IMR-90 (cell line): ENCODE measurements at regions not wholly inside any gene's neighbourhood (a gene's known extent, or its start where the extent isn't known, plus 50 kb on each side); places are given as distances from the start of the nearest gene placed in this dataset.
A peak's percentile ranks its signal among the peaks of the same experiment; 100 is the strongest.

Experiments
- ATAC-seq: fragments of 200-7000 bp; cut with Tn5 transposase; 2 replicates; pipeline ENCODE4 v1.9.1; 2020; ENCODE audit warnings: low read depth, mild to moderate bottlenecking, moderate library complexity
- BruUV-seq: library from RNA; stranded (reverse); fragments of 400-500 nt; replicated peaks from 2 replicates; lab custom pipeline; 2021; lab: Mats Ljungman, UMichigan
- CTCF ChIA-PET: fragments of 300-600 bp; formaldehyde crosslinking; extraction: SDS; loops from one replicate; lab custom pipeline; 2021; ENCODE audit warnings: antibody characterized with exemption; lab: Yijun Ruan, JAX
- POLR2A ChIA-PET: fragments of 300-600 bp; sonication (Branson Sonifier 250); formaldehyde crosslinking; loops from one replicate; lab custom pipeline; 2022; ENCODE audit warnings: antibody characterized with exemption; ENCODE audit not compliant: unreplicated experiment; lab: Charles Lee
- DNase-seq: peaks from one replicate; pipeline ENCODE4 v3.0.0; 2013
- H2AFZ ChIP-seq: replicated peaks from 2 replicates; pipeline ENCODE3; 2013; ENCODE audit warnings: low read length, mild to moderate bottlenecking; ENCODE audit not compliant: poor library complexity
- H2AK5ac ChIP-seq: 2 replicates; pipeline ENCODE4 v1.6.1; 2013; ENCODE audit warnings: low read depth, low read length, inconsistent platforms
- H2AK9ac ChIP-seq: replicated peaks from 2 replicates; pipeline ENCODE3; 2013; ENCODE audit warnings: mild to moderate bottlenecking, low read depth, low read length, moderate library complexity; ENCODE audit not compliant: poor library complexity
- H2BK120ac ChIP-seq: 2 replicates; pipeline ENCODE4 v1.6.1; 2013; ENCODE audit warnings: low read depth, low read length, inconsistent platforms
- H2BK15ac ChIP-seq: 3 replicates; pipeline ENCODE4 v1.6.1; 2013; ENCODE audit warnings: low read depth, low read length, inconsistent platforms
- H2BK20ac ChIP-seq: 2 replicates; pipeline ENCODE4 v1.6.1; 2013; ENCODE audit warnings: low read depth, mild to moderate bottlenecking, inconsistent platforms, low read length, moderate library complexity
- H2BK5ac ChIP-seq: 2 replicates; pipeline ENCODE4 v1.6.1; 2013; ENCODE audit warnings: mild to moderate bottlenecking, low read depth, low read length, inconsistent platforms; ENCODE audit not compliant: poor library complexity, severe bottlenecking
- H3K14ac ChIP-seq: replicated peaks from 2 replicates; pipeline ENCODE4 v1.6.1; 2013; ENCODE audit warnings: low read depth, low read length, inconsistent platforms
- H3K18ac ChIP-seq: 2 replicates; pipeline ENCODE4 v1.6.1; 2013; ENCODE audit warnings: low read depth, low read length, control low read depth
- H3K23ac ChIP-seq: 2 replicates; pipeline ENCODE4 v1.6.1; 2013; ENCODE audit warnings: low read depth, low read length, inconsistent platforms
- H3K27ac ChIP-seq: 2 replicates; pipeline ENCODE4 v1.5.1; 2013; ENCODE audit warnings: mild to moderate bottlenecking, control low read depth, low read length; ENCODE audit not compliant: insufficient read depth
- H3K27me3 ChIP-seq: 2 replicates; pipeline ENCODE4 v1.6.1; 2013; ENCODE audit warnings: low read length; ENCODE audit not compliant: control insufficient read depth, insufficient read depth
- H3K36me3 ChIP-seq: 2 replicates; pipeline ENCODE4 v1.6.1; 2013; ENCODE audit warnings: low read length, mixed read lengths; ENCODE audit not compliant: control insufficient read depth, insufficient read depth
- H3K4ac ChIP-seq: 2 replicates; pipeline ENCODE4 v1.6.1; 2013; ENCODE audit warnings: low read depth, low read length, inconsistent platforms
- H3K4me1 ChIP-seq: 2 replicates; pipeline ENCODE4 v1.6.1; 2013; ENCODE audit warnings: low read length, mixed read lengths; ENCODE audit not compliant: control insufficient read depth, insufficient read depth
- H3K4me2 ChIP-seq: 2 replicates; pipeline ENCODE4 v1.6.1; 2013; ENCODE audit warnings: low read depth, mild to moderate bottlenecking, control low read depth, low read length, moderate library complexity
- H3K4me3 ChIP-seq: 2 replicates; pipeline ENCODE4 v1.5.1; 2013; ENCODE audit warnings: low read depth, mild to moderate bottlenecking, control low read depth, low read length, moderate library complexity; ENCODE audit not compliant: insufficient read depth
- H3K56ac ChIP-seq: 2 replicates; pipeline ENCODE4 v1.6.1; 2013; ENCODE audit warnings: low read length, inconsistent platforms; ENCODE audit not compliant: insufficient read depth; ENCODE audit errors: extremely low read depth
- H3K79me1 ChIP-seq, 2 experiments: 2 replicates each; pipeline ENCODE4 v1.6.1; 2013; ENCODE audit warnings: low read length in 2 of 2, inconsistent platforms in 1 of 2, low read depth in 1 of 2
- H3K9ac ChIP-seq: 2 replicates; pipeline ENCODE4 v1.6.1; 2013; ENCODE audit warnings: low read depth, low read length, control low read depth
- H3K9me1 ChIP-seq: 2 replicates; pipeline ENCODE4 v1.6.1; 2013; ENCODE audit warnings: low read length, inconsistent platforms; ENCODE audit not compliant: insufficient read depth
- H3K9me3 ChIP-seq: 2 replicates; pipeline ENCODE4 v1.6.1; 2013; ENCODE audit warnings: low read length; ENCODE audit not compliant: control insufficient read depth, insufficient read depth
- H4K20me1 ChIP-seq: 2 replicates; pipeline ENCODE4 v1.6.1; 2013; ENCODE audit warnings: low read length, inconsistent platforms; ENCODE audit not compliant: insufficient read depth
- H4K5ac ChIP-seq: 2 replicates; pipeline ENCODE4 v1.6.1; 2013; ENCODE audit warnings: mild to moderate bottlenecking, low read depth, low read length, control low read depth
- H4K8ac ChIP-seq, 2 experiments: 2 replicates each; pipeline ENCODE4 v1.6.1; 2013; ENCODE audit warnings: low read depth in 2 of 2, low read length in 2 of 2, control low read depth in 1 of 2, inconsistent platforms in 1 of 2
- H4K91ac ChIP-seq: 2 replicates; pipeline ENCODE4 v1.6.1; 2013; ENCODE audit warnings: low read depth, low read length, inconsistent platforms; ENCODE audit not compliant: insufficient read depth
- CEBPB ChIP-seq: IDR thresholded peaks from 2 replicates; pipeline ENCODE4 v1.6.1; 2012; ENCODE audit warnings: low read depth, low read length, improper control_type of control experiment
- FOS ChIP-seq: fragments of 150-350 bp; IDR thresholded peaks from 2 replicates; pipeline ENCODE4 v1.6.1; 2016; ENCODE audit warnings: low read depth, low read length
- MAFK ChIP-seq: IDR thresholded peaks from 2 replicates; pipeline ENCODE4 v1.6.1; 2012; ENCODE audit warnings: low read depth, low read length, improper control_type of control experiment
- MAZ ChIP-seq: IDR thresholded peaks from 2 replicates; pipeline ENCODE4 v1.6.1; 2012; ENCODE audit warnings: low read depth, mild to moderate bottlenecking, low read length, improper control_type of control experiment, moderate library complexity, borderline replicate concordance
- RCOR1 ChIP-seq: IDR thresholded peaks from 2 replicates; pipeline ENCODE4 v1.6.1; 2012; ENCODE audit warnings: mild to moderate bottlenecking, low read length, improper control_type of control experiment; ENCODE audit not compliant: insufficient replicate concordance
- RFX5 ChIP-seq: IDR thresholded peaks from 2 replicates; pipeline ENCODE4 v1.8.0; 2012; ENCODE audit warnings: low read depth, mild to moderate bottlenecking, low read length, moderate library complexity
- WGBS, 2 experiments: methylation state at CpG; one replicate each; pipeline versions ENCODE4 v1.1.5 to v1.1.7; 2013; ENCODE audit warnings: missing lambda C conversion rate in 2 of 2; ENCODE audit not compliant: insufficient read length in 1 of 2; ENCODE audit errors: extremely low coverage in 2 of 2; 5-methylcytosine and 5-hydroxymethylcytosine counted together
- dilution Hi-C: fragments of 300-500 bp; cut with HindIII; formaldehyde crosslinking; loops from one replicate; pipeline ENCODE4 v1.14.3; 2018; ENCODE audit warnings: low sequenced_read_pairs; ENCODE audit not compliant: unreplicated experiment
- in situ Hi-C: fragments of 300-500 bp; cut with MboI; formaldehyde crosslinking; loops from 3 replicates; pipeline ENCODE4 v1.14.3; 2019; ENCODE audit warnings: low sequenced_read_pairs, inconsistent platforms, mixed read lengths
- intact Hi-C: fragments of 100-400 bp; cut with micrococcal nuclease; formaldehyde crosslinking; loops from 2 replicates; pipeline ENCODE4 v1.10.0; 2022
- TF ChIP-seq, protein P1 (sequence below): fragments of 150-350 bp; IDR thresholded peaks from 2 replicates; pipeline ENCODE4 v1.6.1; 2016; ENCODE audit warnings: low read depth, mild to moderate bottlenecking, low read length, moderate library complexity, borderline replicate concordance

DNA sequence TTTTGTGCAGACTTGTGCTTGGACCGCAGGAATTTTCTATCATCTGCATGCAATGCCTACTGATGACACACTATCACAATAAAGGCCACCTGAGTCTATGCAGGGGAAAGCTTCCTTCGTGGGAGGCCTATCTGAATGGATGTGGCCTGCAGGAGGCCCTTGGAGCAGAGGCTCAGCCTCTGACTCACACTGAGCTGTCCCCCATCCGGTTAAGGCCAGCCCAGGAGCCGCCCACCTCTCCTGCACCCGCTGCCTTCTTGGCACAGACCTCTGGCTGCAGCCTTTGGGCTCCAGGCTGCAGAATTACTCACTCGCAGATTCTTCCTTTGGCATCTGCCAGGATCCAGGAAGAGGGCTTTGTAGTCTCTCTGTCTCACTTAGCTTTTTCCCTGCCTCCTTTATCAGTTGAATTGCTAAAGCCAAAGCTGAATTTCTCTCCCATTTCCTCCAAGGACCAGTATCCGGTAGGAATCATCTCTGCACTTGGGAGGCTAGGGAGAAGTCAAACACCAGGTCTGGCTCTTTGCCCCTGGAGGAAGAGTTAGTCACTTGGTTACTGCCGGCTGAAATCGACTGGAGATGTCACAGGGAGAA lies 65.1 kb upstream of the JUN start (continued):
- no peak for TF ChIP-seq MAFK

DNA sequence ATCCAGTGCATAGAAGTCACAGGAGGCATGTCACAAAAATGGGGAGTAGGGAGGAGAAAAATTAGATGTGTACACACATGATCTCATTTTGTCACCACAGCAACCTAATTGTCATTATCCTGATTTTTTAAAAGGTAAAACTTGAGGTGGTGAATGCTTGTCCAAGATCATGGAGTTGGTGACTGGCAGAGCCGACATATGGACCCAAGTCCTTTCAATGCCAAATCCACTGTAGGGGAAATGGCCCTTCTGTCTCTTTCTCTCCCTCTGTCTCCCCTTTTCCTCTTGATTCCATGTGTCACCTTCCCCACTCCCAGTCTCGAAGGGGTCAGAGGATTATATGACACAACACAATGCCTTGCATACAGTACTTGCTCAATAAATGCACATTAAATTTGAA lies 65.7 kb upstream of the JUN start:
- H3K4me1 ChIP-seq = peaks cover 10% of the 10 kb centered on the region
- peak overlapping the region; percentile 81 for H2AK5ac ChIP-seq
- in situ Hi-C loops = no loop called here
- H3K4me2 ChIP-seq = peak overlapping the region; percentile 24; the same call in 1 of the 2 replicates
- H2BK20ac ChIP-seq = peak overlapping the region; percentile 95
- peak overlapping the region; percentile 91 for H3K4ac ChIP-seq
- no peaks in the 10 kb centered on the region for H3K9me3 ChIP-seq
- TF ChIP-seq RCOR1 (no peak), CEBPB (no peak), MAZ (no peak), RFX5 (no peak), FOS (no peak)
- TF ChIP-seq, protein P1, sequence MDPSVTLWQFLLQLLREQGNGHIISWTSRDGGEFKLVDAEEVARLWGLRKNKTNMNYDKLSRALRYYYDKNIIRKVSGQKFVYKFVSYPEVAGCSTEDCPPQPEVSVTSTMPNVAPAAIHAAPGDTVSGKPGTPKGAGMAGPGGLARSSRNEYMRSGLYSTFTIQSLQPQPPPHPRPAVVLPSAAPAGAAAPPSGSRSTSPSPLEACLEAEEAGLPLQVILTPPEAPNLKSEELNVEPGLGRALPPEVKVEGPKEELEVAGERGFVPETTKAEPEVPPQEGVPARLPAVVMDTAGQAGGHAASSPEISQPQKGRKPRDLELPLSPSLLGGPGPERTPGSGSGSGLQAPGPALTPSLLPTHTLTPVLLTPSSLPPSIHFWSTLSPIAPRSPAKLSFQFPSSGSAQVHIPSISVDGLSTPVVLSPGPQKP = no peak
- H3K27me3 ChIP-seq = no peaks in the 10 kb centered on the region
- peak overlapping the region; percentile 84 for H2AK9ac ChIP-seq
- peak overlapping the region; percentile 95 for H3K56ac ChIP-seq
- H4K8ac ChIP-seq = peak overlapping the region; percentile 57 to 93
- ATAC-seq (no peak), DNase-seq (no peak)
- WGBS, 2 experiments = no CpG with 5 or more reads among the region's 2 CpGs
- peak overlapping the region; percentile 28 for H3K27ac ChIP-seq
- no peaks in the 10 kb centered on the region for H3K36me3 ChIP-seq
- peak overlapping the region; percentile 89 for H3K14ac ChIP-seq
- peak overlapping the region; percentile 60 for H2AFZ ChIP-seq
- peak overlapping the region; percentile 87 for H2BK5ac ChIP-seq
- peak overlapping the region; percentile 56; the same call in 1 of the 2 replicates for H3K18ac ChIP-seq
- H3K79me1 ChIP-seq = no peaks in the 10 kb centered on the region
- H4K91ac ChIP-seq = peak overlapping the region; percentile 88
- intact Hi-C loops = loop anchor here (2.0 kb wide), 1 partner anchor 65 kb away; the partner anchor contains the start of gene JUN
- H4K5ac ChIP-seq = peak overlapping the region; percentile 2
- dilution Hi-C loops = no loop called here
- CTCF ChIA-PET = no interaction called here
- H3K4me3 ChIP-seq = no peak overlapping the region; the same call in 1 of the 2 replicates
- POLR2A ChIA-PET = no interaction called here
- H3K23ac ChIP-seq = peak overlapping the region; percentile 87
- BruUV-seq = no TSS peak
- peaks cover 10% of the 10 kb centered on the region for H3K9me1 ChIP-seq
- peak overlapping the region; percentile 83 for H2BK15ac ChIP-seq
- no peaks in the 10 kb centered on the region for H4K20me1 ChIP-seq
- peak overlapping the region; percentile 94 for H2BK120ac ChIP-seq
- peak overlapping the region; percentile 24; the same call in 1 of the 2 replicates for H3K9ac ChIP-seq
